ENCODE measurements at regions not wholly inside any gene's neighbourhood (a gene's known extent, or its start where the extent isn't known, plus 50 kb on each side); places are given as distances from the start of the nearest gene placed in this dataset.
"Not testable (repeated sequence)": the region's sequence is repeated elsewhere in the genome, so short reads cannot be mapped to it uniquely, and the experiment has no call there.

- TF ChIP-seq CTCF (IDR thresholded peaks at IDR 0.05; ENCODE audit: insufficient read depth, low read length, missing control alignments): no peak
- ChIA-PET CTCF (interaction anchor here (0.9 kb wide), 1 partner anchor 35 kb away, joined by 3 read pairs; no protein-coding TSS in a partner anchor), POLR2A (no interaction called here)
- no peak for DNase-seq (ENCODE audit: low read depth, low spot score)
- no peak overlapping the region for H3K4me3 ChIP-seq (ENCODE audit: low read depth, low read length)
These were observed 372.1 kb upstream of the NPVF start for GRCh38 chr7:25600262-25600920.

- H3K4me3 ChIP-seq (ENCODE audit: low read depth, low read length); DNase-seq (ENCODE audit: low read depth, low spot score); POLR2A ChIA-PET: not testable (repeated sequence)
These were observed 374.6 kb upstream of the NPVF start for GRCh38 chr7:25602730-25603426.

GRCh38 chr7:25603427-25603740, 375.1 kb upstream of the NPVF start:
- POLR2A ChIA-PET; DNase-seq (ENCODE audit: low read depth, low spot score); H3K4me3 ChIP-seq (ENCODE audit: low read depth, low read length); CTCF ChIA-PET: not testable (repeated sequence)

More at GRCh38 chr7:25602730-25603426, 374.6 kb upstream of the NPVF start:
- CTCF ChIA-PET: not testable (repeated sequence)

GRCh38 chr7:25611196-25611595, 382.9 kb upstream of the NPVF start:
- POLR2A ChIA-PET: no interaction called here
- DNase-seq (ENCODE audit: low read depth, low spot score): no peak
- CTCF ChIA-PET: interaction anchor here (1.1 kb wide), 1 partner anchor 45 kb away, joined by 3 read pairs; no protein-coding TSS in a partner anchor
- no peak for TF ChIP-seq CTCF (IDR thresholded peaks at IDR 0.05; ENCODE audit: insufficient read depth, low read length, missing control alignments)
- H3K4me3 ChIP-seq (ENCODE audit: low read depth, low read length): no peak overlapping the region

- DNase-seq (ENCODE audit: low read depth, low spot score): no peak
- TF ChIP-seq CTCF (IDR thresholded peaks at IDR 0.05; ENCODE audit: insufficient read depth, low read length, missing control alignments): no peak
- ChIA-PET POLR2A (no interaction called here), CTCF (no interaction called here)
- no peak overlapping the region for H3K4me3 ChIP-seq (ENCODE audit: low read depth, low read length)
These were observed 385.6 kb upstream of the NPVF start for GRCh38 chr7:25613912-25614311.

- TF ChIP-seq CTCF (IDR thresholded peaks at IDR 0.05; ENCODE audit: insufficient read depth, low read length, missing control alignments): no peak
- H3K4me3 ChIP-seq (ENCODE audit: low read depth, low read length): no peak overlapping the region
- no peak for DNase-seq (ENCODE audit: low read depth, low spot score)
- POLR2A ChIA-PET: no interaction called here
- CTCF ChIA-PET: no interaction called here
These were observed 386.1 kb upstream of the NPVF start for GRCh38 chr7:25614415-25614814.

- POLR2A ChIA-PET: no interaction called here
- no peak overlapping the region for H3K4me3 ChIP-seq (ENCODE audit: low read depth, low read length)
These were observed 386.7 kb upstream of the NPVF start for GRCh38 chr7:25615003-25615402.

More at GRCh38 chr7:25615003-25615402, 386.7 kb upstream of the NPVF start:
- no peak for DNase-seq (ENCODE audit: low read depth, low spot score)
- CTCF ChIA-PET: no interaction called here
- no peak for TF ChIP-seq CTCF (IDR thresholded peaks at IDR 0.05; ENCODE audit: insufficient read depth, low read length, missing control alignments)

Measured in AG04449 (cell line).